SHP77 (cell line): ENCODE measurements at regions not wholly inside any gene's neighbourhood (a gene's known extent, or its start where the extent isn't known, plus 50 kb on each side); places are given as distances from the start of the nearest gene placed in this dataset.

Source experiments
- DNase-seq, 2 experiments: peaks; one replicate each; lab custom pipeline; 2025; lab: John Stamatoyannopoulos, UW

GRCh38 chr16:79712276-79712675, 111.7 kb upstream of the MAF start:
- DNase-seq: no peak

- DNase-seq: no peak
These were observed 107.3 kb upstream of the MAF start for GRCh38 chr16:79707876-79708275.

- DNase-seq: no peak
These were observed 102.5 kb upstream of the MAF start for GRCh38 chr16:79703066-79703465.

- DNase-seq: no peak
These were observed 97.8 kb upstream of the MAF start for GRCh38 chr16:79698341-79698753.

GRCh38 chr16:79697562-79698112, 97.1 kb upstream of the MAF start:
- no peak for DNase-seq

GRCh38 chr16:79691007-79691406, 90.5 kb upstream of the MAF start:
- DNase-seq: no peak

- DNase-seq: no peak
These were observed 89.6 kb upstream of the MAF start for GRCh38 chr16:79690159-79690558.

- no peak for DNase-seq
These were observed 87.0 kb upstream of the MAF start for GRCh38 chr16:79687249-79688130.

- no peak for DNase-seq
These were observed 85.3 kb upstream of the MAF start for GRCh38 chr16:79685871-79686270.

GRCh38 chr16:79679334-79679733, 78.8 kb upstream of the MAF start:
- no peak for DNase-seq

GRCh38 chr16:79677799-79678530, 77.4 kb upstream of the MAF start:
- DNase-seq: no peak

GRCh38 chr16:79673635-79674034, 73.1 kb upstream of the MAF start:
- no peak for DNase-seq

- DNase-seq: no peak
These were observed 72.0 kb upstream of the MAF start for GRCh38 chr16:79672524-79672923.

- DNase-seq: no peak
These were observed 68.0 kb upstream of the MAF start for GRCh38 chr16:79668502-79668901.

GRCh38 chr16:79665970-79666369, 65.4 kb upstream of the MAF start:
- no peak for DNase-seq

GRCh38 chr16:79664407-79664806, 63.9 kb upstream of the MAF start:
- no peak for DNase-seq

GRCh38 chr16:79662669-79663313, 62.3 kb upstream of the MAF start:
- DNase-seq: no peak

- DNase-seq: no peak
These were observed 61.6 kb upstream of the MAF start for GRCh38 chr16:79662122-79662521.

- DNase-seq: no peak
These were observed 61.0 kb upstream of the MAF start for GRCh38 chr16:79661578-79661977.

GRCh38 chr16:79659344-79659743, 58.8 kb upstream of the MAF start:
- DNase-seq: no peak

GRCh38 chr16:79658301-79659033, 57.9 kb upstream of the MAF start:
- DNase-seq: no peak
